HFF-Myc (cell line): ENCODE measurements at regions not wholly inside any gene's neighbourhood (a gene's known extent, or its start where the extent isn't known, plus 50 kb on each side); places are given as distances from the start of the nearest gene placed in this dataset.

Experiments
- DNase-seq: peaks from one replicate; pipeline ENCODE4 v3.0.0-alpha.2; 2011; ENCODE audit warnings: low read depth; ENCODE audit errors: extremely low read depth
- H3K4me3 ChIP-seq: replicated peaks from 2 replicates; pipeline ENCODE4 v1.5.1; 2011; ENCODE audit warnings: low read depth, mild to moderate bottlenecking, control low read depth, low read length
- CTCF ChIP-seq: IDR thresholded peaks from 2 replicates; pipeline ENCODE4 v1.5.1; 2012; ENCODE audit warnings: mild to moderate bottlenecking, low read depth, low read length, control low read depth; ENCODE audit errors: missing control alignments

GRCh38 chr13:69495096-69495495 is 612.5 kb upstream of the ATXN8OS start:
- no peak overlapping the region for H3K4me3 ChIP-seq
- no peak for TF ChIP-seq CTCF
- no peak for DNase-seq

- no peak for TF ChIP-seq CTCF
- H3K4me3 ChIP-seq, result no peak overlapping the region
- no peak for DNase-seq
Measured at GRCh38 chr13:69487576-69487975, 620.0 kb upstream of the ATXN8OS start.

- no peak for DNase-seq
- H3K4me3 ChIP-seq, result no peak overlapping the region
- TF ChIP-seq CTCF, result no peak
Measured at GRCh38 chr13:69485991-69486592, 621.5 kb upstream of the ATXN8OS start.

- no peak overlapping the region for H3K4me3 ChIP-seq
- DNase-seq, result no peak
- TF ChIP-seq CTCF, result no peak
Measured at GRCh38 chr13:69477451-69477850, 630.2 kb upstream of the ATXN8OS start.

GRCh38 chr13:69474011-69474685 is 633.5 kb upstream of the ATXN8OS start:
- no peak for DNase-seq
- H3K4me3 ChIP-seq, result no peak overlapping the region
- no peak for TF ChIP-seq CTCF

- TF ChIP-seq CTCF, result no peak
- DNase-seq, result no peak
- H3K4me3 ChIP-seq, result no peak overlapping the region
Measured at GRCh38 chr13:69468624-69469023, 639.0 kb upstream of the ATXN8OS start.

- no peak for TF ChIP-seq CTCF
- H3K4me3 ChIP-seq, result no peak overlapping the region
- DNase-seq, result no peak
Measured at GRCh38 chr13:69461397-69461796, 646.2 kb upstream of the ATXN8OS start.
